Activated naive CD8-positive, alpha-beta T cell (primary cell): ENCODE measurements at regions not wholly inside any gene's neighbourhood (a gene's known extent, or its start where the extent isn't known, plus 50 kb on each side); places are given as distances from the start of the nearest gene placed in this dataset.

ENCODE experiments used
- H3K27ac Mint-ChIP-seq: one replicate; pipeline ENCODE4 v1.8.0; 2021; ENCODE audit warnings: mixed read lengths
- H3K27me3 Mint-ChIP-seq: one replicate; pipeline ENCODE4 v1.8.0; 2021; ENCODE audit warnings: mixed read lengths
- H3K36me3 Mint-ChIP-seq: one replicate; pipeline ENCODE4 v1.8.0; 2021; ENCODE audit warnings: mixed read lengths
- H3K4me1 Mint-ChIP-seq: one replicate; pipeline ENCODE4 v1.8.0; 2021; ENCODE audit warnings: low read depth, mixed read lengths
- H3K4me3 Mint-ChIP-seq: one replicate; pipeline ENCODE4 v1.8.0; 2021; ENCODE audit warnings: mild to moderate bottlenecking, mixed read lengths
- H3K9me3 Mint-ChIP-seq: one replicate; pipeline ENCODE4 v1.8.0; 2021; ENCODE audit warnings: low read depth, mixed read lengths

- Mint-ChIP-seq H3K4me3 (no peak overlapping the region), H3K36me3 (no peaks in the 10 kb centered on the region), H3K9me3 (no peaks in the 10 kb centered on the region), H3K27ac (no peak overlapping the region), H3K27me3 (peaks cover 1% of the 10 kb centered on the region), H3K4me1 (peaks cover 10% of the 10 kb centered on the region)
Measured at GRCh38 chr17:14831491-14831890, 433.6 kb downstream of the PMP22 start.

GRCh38 chr17:14827396-14827919 lies 437.7 kb downstream of the PMP22 start:
- Mint-ChIP-seq H3K36me3 (no peaks in the 10 kb centered on the region), H3K27me3 (no peaks in the 10 kb centered on the region), H3K4me3 (no peak overlapping the region), H3K9me3 (peaks cover 4% of the 10 kb centered on the region), H3K4me1 (no peaks in the 10 kb centered on the region), H3K27ac (no peak overlapping the region)

- Mint-ChIP-seq H3K36me3 (no peaks in the 10 kb centered on the region), H3K27me3 (no peaks in the 10 kb centered on the region), H3K4me1 (no peaks in the 10 kb centered on the region), H3K4me3 (no peak overlapping the region), H3K9me3 (peaks cover 4% of the 10 kb centered on the region), H3K27ac (no peak overlapping the region)
Measured at GRCh38 chr17:14826358-14826757, 438.8 kb downstream of the PMP22 start.

- Mint-ChIP-seq H3K4me1 (no peaks in the 10 kb centered on the region), H3K4me3 (no peak overlapping the region), H3K27ac (no peak overlapping the region), H3K36me3 (no peaks in the 10 kb centered on the region), H3K27me3 (no peaks in the 10 kb centered on the region), H3K9me3 (no peaks in the 10 kb centered on the region)
Measured at GRCh38 chr17:14818469-14818868, 446.7 kb downstream of the PMP22 start.

GRCh38 chr17:14815079-14815478 lies 450.0 kb downstream of the PMP22 start:
- no peaks in the 10 kb centered on the region for H3K36me3 Mint-ChIP-seq
- H3K4me1 Mint-ChIP-seq: no peaks in the 10 kb centered on the region
- no peaks in the 10 kb centered on the region for H3K9me3 Mint-ChIP-seq
- no peak overlapping the region for H3K4me3 Mint-ChIP-seq
- H3K27me3 Mint-ChIP-seq: no peaks in the 10 kb centered on the region
- H3K27ac Mint-ChIP-seq: no peak overlapping the region

GRCh38 chr17:14813649-14814370 lies 451.3 kb downstream of the PMP22 start:
- Mint-ChIP-seq H3K4me3 (no peak overlapping the region), H3K36me3 (peaks cover 2% of the 10 kb centered on the region), H3K9me3 (no peaks in the 10 kb centered on the region), H3K27me3 (no peaks in the 10 kb centered on the region), H3K27ac (no peak overlapping the region), H3K4me1 (no peaks in the 10 kb centered on the region)

- Mint-ChIP-seq H3K4me3 (no peak overlapping the region), H3K9me3 (peaks cover 8% of the 10 kb centered on the region), H3K27me3 (peaks cover 4% of the 10 kb centered on the region), H3K36me3 (peaks cover 8% of the 10 kb centered on the region), H3K4me1 (no peaks in the 10 kb centered on the region), H3K27ac (no peak overlapping the region)
Measured at GRCh38 chr17:14808425-14808824, 456.7 kb downstream of the PMP22 start.

- Mint-ChIP-seq H3K36me3 (peaks cover 8% of the 10 kb centered on the region), H3K4me1 (no peaks in the 10 kb centered on the region), H3K27ac (no peak overlapping the region), H3K4me3 (no peak overlapping the region), H3K9me3 (peaks cover 8% of the 10 kb centered on the region), H3K27me3 (peaks cover 8% of the 10 kb centered on the region)
Measured at GRCh38 chr17:14805348-14805747, 459.8 kb downstream of the PMP22 start.

GRCh38 chr17:14803826-14804225 lies 461.3 kb downstream of the PMP22 start:
- no peak overlapping the region for H3K4me3 Mint-ChIP-seq
- H3K36me3 Mint-ChIP-seq: peaks cover 7% of the 10 kb centered on the region
- H3K9me3 Mint-ChIP-seq: peaks cover 8% of the 10 kb centered on the region
- no peak overlapping the region for H3K27ac Mint-ChIP-seq
- peaks cover 8% of the 10 kb centered on the region for H3K27me3 Mint-ChIP-seq
- no peaks in the 10 kb centered on the region for H3K4me1 Mint-ChIP-seq

- Mint-ChIP-seq H3K27me3 (peaks cover 11% of the 10 kb centered on the region), H3K9me3 (no peaks in the 10 kb centered on the region), H3K36me3 (no peaks in the 10 kb centered on the region), H3K4me3 (no peak overlapping the region), H3K4me1 (no peaks in the 10 kb centered on the region), H3K27ac (no peak overlapping the region)
Measured at GRCh38 chr17:14797801-14798200, 467.3 kb downstream of the PMP22 start.

GRCh38 chr17:14797021-14797420 lies 468.1 kb downstream of the PMP22 start:
- no peaks in the 10 kb centered on the region for H3K4me1 Mint-ChIP-seq
- no peaks in the 10 kb centered on the region for H3K9me3 Mint-ChIP-seq
- no peaks in the 10 kb centered on the region for H3K36me3 Mint-ChIP-seq
- no peak overlapping the region for H3K27ac Mint-ChIP-seq
- no peak overlapping the region for H3K4me3 Mint-ChIP-seq
- H3K27me3 Mint-ChIP-seq: peaks cover 11% of the 10 kb centered on the region

GRCh38 chr17:14794961-14795360 lies 470.2 kb downstream of the PMP22 start:
- H3K9me3 Mint-ChIP-seq: no peaks in the 10 kb centered on the region
- H3K27ac Mint-ChIP-seq: no peak overlapping the region
- peaks cover 12% of the 10 kb centered on the region for H3K27me3 Mint-ChIP-seq
- no peaks in the 10 kb centered on the region for H3K36me3 Mint-ChIP-seq
- no peaks in the 10 kb centered on the region for H3K4me1 Mint-ChIP-seq
- H3K4me3 Mint-ChIP-seq: no peak overlapping the region

- H3K27me3 Mint-ChIP-seq: peaks cover 14% of the 10 kb centered on the region
- H3K36me3 Mint-ChIP-seq: no peaks in the 10 kb centered on the region
- H3K4me1 Mint-ChIP-seq: no peaks in the 10 kb centered on the region
- no peaks in the 10 kb centered on the region for H3K9me3 Mint-ChIP-seq
- no peak overlapping the region for H3K27ac Mint-ChIP-seq
- no peak overlapping the region for H3K4me3 Mint-ChIP-seq
Measured at GRCh38 chr17:14793237-14793636, 471.9 kb downstream of the PMP22 start.

- H3K36me3 Mint-ChIP-seq: no peaks in the 10 kb centered on the region
- peaks cover 14% of the 10 kb centered on the region for H3K27me3 Mint-ChIP-seq
- no peaks in the 10 kb centered on the region for H3K9me3 Mint-ChIP-seq
- H3K4me1 Mint-ChIP-seq: no peaks in the 10 kb centered on the region
- no peak overlapping the region for H3K27ac Mint-ChIP-seq
- H3K4me3 Mint-ChIP-seq: no peak overlapping the region
Measured at GRCh38 chr17:14792746-14793145, 472.4 kb downstream of the PMP22 start.

- Mint-ChIP-seq H3K4me1 (no peaks in the 10 kb centered on the region), H3K27ac (no peak overlapping the region), H3K27me3 (peaks cover 12% of the 10 kb centered on the region), H3K9me3 (no peaks in the 10 kb centered on the region), H3K4me3 (no peak overlapping the region), H3K36me3 (no peaks in the 10 kb centered on the region)
Measured at GRCh38 chr17:14791221-14791620, 473.9 kb downstream of the PMP22 start.

- no peak overlapping the region for H3K27ac Mint-ChIP-seq
- no peaks in the 10 kb centered on the region for H3K36me3 Mint-ChIP-seq
- no peaks in the 10 kb centered on the region for H3K4me1 Mint-ChIP-seq
- H3K27me3 Mint-ChIP-seq: peaks cover 12% of the 10 kb centered on the region
- no peaks in the 10 kb centered on the region for H3K9me3 Mint-ChIP-seq
- H3K4me3 Mint-ChIP-seq: no peak overlapping the region
Measured at GRCh38 chr17:14790521-14790920, 474.6 kb downstream of the PMP22 start.
